GM21526 (cell line): ENCODE measurements at regions not wholly inside any gene's neighbourhood (a gene's known extent, or its start where the extent isn't known, plus 50 kb on each side); places are given as distances from the start of the nearest gene placed in this dataset.

ENCODE experiments used
- ATAC-seq: cut with Tn5 transposase; IDR thresholded peaks from one replicate; pipeline ENCODE4 v1.9.1; 2021; ENCODE audit warnings: moderate library complexity; ENCODE audit not compliant: unreplicated experiment, low FRiP score

DNA sequence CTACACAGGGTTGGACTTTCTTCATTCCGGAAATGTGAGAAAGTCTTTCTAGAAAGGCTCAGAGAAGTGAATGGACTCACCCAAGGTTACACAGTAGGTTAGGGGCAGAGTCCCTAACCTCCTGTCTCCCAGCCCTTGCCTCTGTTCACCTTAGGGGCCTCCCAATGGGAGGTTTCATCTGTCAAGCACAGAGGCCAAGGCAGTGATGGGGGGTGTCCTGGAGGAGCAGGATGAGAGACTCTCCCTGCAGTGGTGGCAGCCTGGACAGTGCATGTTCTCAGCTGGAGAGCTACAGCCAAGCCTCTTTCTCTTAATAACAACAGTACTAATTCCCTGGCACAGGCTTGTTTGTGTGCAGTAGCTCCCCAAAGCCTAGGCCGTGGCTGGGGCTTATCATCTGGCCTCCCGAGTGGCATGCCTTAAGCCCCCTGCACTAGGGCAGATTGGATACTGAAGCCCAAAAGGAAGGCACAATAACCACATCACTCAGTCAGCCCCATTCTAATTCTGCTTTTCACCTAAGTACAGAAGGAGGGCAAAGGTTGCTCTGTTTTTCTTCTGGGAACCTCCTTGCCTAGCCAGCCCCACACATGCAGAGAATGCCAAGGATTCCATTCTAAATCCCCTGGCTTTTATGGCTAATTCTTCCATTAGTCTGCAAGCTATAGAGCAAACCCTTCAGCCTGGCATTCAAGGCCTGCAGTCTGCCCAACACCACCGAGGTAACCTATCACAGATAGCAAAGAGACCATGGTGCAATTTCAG lies 50.2 kb upstream of the XPA start:
- no peak for ATAC-seq

GRCh38 chr9:97748525-97748924 lies 51.4 kb upstream of the XPA start:
- no peak for ATAC-seq

DNA sequence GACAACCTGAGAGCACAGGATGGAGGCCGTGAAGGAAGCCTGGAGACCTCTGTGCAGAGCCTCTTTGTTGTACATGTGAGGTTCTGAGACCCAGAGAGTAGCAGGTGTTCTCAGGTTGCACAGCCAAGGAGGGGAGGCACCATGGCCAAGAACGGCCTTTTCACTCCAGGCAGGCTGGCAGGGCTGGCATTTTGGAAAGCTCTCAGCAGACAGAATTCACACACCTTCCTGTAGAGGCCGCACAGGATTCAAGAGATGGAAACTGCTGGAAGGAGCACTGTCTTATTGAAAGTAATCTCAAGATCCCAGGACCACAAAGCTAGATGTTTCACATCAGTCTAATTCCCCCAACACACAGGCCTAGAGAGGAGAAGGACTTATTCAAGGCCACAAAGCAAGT lies 52.8 kb upstream of the XPA start:
- ATAC-seq: no peak

DNA sequence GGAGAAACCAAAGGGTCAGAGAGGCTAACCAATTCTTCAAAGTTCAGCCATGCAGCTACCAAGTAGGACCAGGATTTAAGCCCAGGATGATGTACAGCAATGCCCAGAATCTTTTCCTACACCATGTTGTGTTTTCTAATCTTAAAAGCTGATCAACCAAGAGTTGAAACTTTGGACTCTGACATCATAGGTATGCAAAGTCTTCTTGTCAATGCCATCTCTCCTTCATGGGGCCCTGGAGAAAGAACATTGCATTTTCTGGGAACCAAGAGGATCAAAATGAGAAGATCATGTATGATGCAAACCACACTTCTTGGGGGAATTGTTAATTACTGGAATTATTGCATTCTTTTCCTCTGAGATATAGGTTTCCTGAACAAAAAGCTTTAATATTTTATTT lies 54.4 kb upstream of the XPA start:
- no peak for ATAC-seq

DNA sequence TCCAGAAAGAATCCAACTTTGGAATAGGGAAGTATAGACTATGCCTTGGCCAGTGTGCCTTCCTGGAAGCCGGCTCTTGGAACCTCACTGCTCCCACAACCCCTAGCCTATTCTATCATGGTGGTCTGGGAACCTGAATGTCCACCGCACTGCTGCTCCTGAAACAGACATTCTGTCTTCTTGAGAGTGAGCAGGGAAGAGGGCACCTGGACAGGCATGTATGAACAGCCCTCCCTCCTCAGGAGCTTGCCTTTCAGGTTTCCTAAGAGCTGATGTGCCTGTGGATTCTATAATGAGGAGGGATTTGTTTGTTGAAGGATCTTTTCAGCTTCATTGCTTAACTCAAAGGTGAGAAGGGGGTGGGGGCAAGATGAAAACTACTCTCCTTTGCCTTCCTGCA lies 55.1 kb upstream of the XPA start:
- no peak for ATAC-seq

DNA sequence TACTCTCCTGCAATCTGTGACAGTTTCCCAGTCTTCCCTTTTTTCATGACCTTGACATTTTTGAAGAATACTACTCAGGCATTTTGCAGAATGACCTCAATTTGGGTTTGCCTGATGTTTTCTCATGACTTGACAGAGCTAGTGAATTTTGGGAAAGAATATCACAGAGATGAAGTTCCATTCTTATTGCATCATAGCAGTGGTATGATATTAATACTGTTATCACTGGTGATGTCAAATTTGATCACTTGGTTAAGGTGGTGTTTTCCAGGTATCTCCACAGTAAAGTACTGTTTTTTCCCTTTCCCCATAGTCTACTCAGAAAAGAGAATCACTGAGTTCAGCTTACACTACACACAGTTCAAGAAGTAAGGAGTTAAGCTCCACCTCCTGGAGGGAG lies 56.2 kb upstream of the XPA start:
- no peak for ATAC-seq

GRCh38 chr9:97753975-97754374 lies 56.8 kb upstream of the XPA start:
- no peak for ATAC-seq

- no peak for ATAC-seq
Measured at GRCh38 chr9:97755618-97756267, 58.6 kb upstream of the XPA start.

GRCh38 chr9:97756991-97757390 lies 59.9 kb upstream of the XPA start:
- no peak for ATAC-seq

GRCh38 chr9:97758334-97758916 lies 61.3 kb upstream of the XPA start:
- no peak for ATAC-seq

GRCh38 chr9:97759581-97760288 lies 62.6 kb upstream of the XPA start:
- ATAC-seq: no peak

GRCh38 chr9:97761056-97761598 lies 64.0 kb upstream of the XPA start:
- no peak for ATAC-seq

GRCh38 chr9:97761879-97762278 lies 64.7 kb upstream of the XPA start:
- ATAC-seq: no peak

DNA sequence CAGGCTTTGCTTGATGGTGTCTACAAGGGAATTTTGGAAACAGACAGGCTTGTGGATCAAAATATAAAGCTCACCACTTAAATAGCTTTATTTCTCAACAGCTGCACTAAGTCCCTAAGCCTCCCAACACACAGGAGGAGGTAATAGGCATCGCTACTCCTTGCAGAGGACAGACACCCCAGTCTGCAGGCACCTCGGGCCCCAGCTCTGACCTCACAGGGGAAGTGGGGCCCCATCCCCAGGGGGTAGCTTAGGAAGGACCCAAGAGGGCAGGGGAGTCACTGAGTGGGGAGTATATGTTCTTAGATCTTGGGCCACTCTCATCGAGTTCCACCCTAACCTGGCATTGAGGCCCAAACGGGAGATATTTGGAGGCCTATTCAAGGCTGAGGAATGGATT lies 66.7 kb upstream of the XPA start:
- no peak for ATAC-seq

- no peak for ATAC-seq
Measured at GRCh38 chr9:97766092-97766491, 69.0 kb upstream of the XPA start.

DNA sequence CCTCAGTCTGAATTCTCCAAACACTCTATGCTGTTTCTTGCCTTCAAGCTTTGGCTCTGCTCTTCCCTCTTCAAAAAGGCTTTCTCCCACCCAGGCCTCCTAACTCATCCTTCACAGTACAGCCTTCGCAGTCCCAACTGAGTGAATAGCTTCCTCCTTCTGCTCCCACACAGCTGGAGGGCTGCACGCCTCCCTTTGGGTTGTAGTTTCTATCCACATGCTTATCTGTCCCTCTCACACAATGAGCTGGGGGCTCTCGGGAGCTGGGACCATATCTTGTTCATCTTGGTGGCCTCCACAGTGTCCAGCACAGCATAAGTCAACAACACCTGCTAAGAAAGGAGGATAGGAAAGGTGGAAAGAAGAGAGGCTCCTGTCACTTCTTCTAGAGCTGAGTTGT lies 69.5 kb upstream of the XPA start:
- no peak for ATAC-seq

DNA sequence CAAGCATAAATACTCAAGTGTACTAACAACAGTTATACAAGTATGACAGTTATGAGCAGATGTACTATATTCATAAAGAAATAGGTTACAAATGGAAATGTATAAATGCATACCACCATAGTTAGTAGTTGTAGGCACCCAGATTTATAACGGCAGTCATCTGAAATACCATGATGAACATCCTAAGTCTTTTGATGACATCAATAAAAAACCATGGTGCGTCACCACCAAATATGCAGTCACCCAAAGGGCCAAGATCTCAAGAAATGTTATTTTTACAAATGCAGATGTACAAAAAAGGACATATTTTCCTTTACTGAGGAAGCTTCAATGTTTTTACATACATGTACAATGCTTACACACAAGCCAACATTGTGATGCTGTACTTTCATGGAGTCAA lies 70.8 kb upstream of the XPA start:
- no peak for ATAC-seq

DNA sequence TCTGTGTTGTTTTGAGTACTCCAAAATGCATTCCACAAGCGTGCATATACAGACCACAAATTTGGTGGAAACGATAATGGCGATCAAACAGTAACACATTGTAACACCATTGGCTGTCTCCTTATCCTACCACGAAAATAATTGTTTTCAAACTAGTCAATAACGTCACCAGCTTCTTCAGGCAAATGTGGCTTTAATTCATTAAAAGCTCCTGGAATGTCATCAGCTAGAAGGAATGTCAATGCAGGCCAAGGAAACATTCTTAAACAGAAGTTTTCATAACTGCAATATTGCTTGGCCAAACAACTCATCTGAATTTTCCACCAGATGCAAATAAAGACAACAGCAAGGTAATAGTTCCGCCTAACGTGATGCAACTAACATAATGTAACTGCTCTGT lies 71.6 kb upstream of the XPA start:
- ATAC-seq: no peak

- no peak for ATAC-seq
Measured at GRCh38 chr9:97769208-97769607, 72.1 kb upstream of the XPA start.

GRCh38 chr9:97770808-97771372 lies 73.8 kb upstream of the XPA start:
- no peak for ATAC-seq

DNA sequence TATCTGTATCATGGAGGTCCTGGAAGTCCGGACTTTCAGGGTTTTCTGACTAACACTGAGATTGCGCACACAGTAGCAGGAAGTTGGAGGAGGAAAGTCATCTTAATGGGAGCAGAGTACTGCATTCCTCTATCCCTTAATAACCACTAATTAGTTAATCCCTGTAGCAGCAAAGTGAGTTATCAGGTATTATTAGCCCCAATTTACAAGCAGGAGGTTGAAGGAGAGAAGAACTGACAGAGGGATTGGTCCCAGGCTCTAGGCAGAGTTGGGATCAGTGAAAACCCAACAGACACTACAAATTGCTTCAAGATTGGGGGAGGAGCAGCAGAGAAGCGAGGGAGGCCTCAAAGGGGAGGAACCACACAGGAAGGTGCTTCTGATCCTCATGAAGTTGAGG lies 74.5 kb upstream of the XPA start:
- ATAC-seq: no peak
